ENCODE measurements at regions not wholly inside any gene's neighbourhood (a gene's known extent, or its start where the extent isn't known, plus 50 kb on each side); places are given as distances from the start of the nearest gene placed in this dataset.

DNA sequence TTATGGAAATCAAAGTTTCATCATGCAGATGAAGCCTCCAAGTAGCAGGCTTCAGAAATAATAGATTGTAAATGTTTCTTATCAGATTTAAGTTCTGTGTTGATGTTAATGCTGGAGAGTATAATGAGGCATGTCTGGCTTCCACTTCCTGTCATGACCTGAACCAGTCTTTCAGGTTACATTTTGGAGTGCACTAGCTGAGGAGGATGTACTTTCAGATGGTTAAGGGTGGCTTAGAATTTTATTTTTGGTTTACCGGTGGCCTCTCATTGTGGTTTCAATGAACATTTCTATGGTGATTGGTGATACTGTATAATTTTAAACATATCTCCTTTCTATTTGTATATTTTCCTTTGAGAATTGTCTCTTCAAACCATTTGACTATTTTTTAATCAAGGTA, 890.4 kb downstream of the SH3BGRL start:
- no peak for FAIRE-seq
- H3K9me3 ChIP-seq (replicated peaks; ENCODE audit: control insufficient read depth, insufficient read depth, low read depth, low read length): no peaks in the 10 kb centered on the region

More for the DNA sequence above, 890.4 kb downstream of the SH3BGRL start:
- H4K20me1 ChIP-seq (replicated peaks; ENCODE audit: control insufficient read depth, insufficient read depth, low read length): no peaks in the 10 kb centered on the region
- ATAC-seq (no peak), DNase-seq (ENCODE audit: extremely low read depth in 1 of 4, low spot score in 3 of 4) (no peak)
- no peak overlapping the region for H3K9ac ChIP-seq (ENCODE audit: insufficient read depth in 1 of 2, low read depth in 2 of 2, low read length in 2 of 2)
- no peaks in the 10 kb centered on the region for H3K27me3 ChIP-seq (ENCODE audit: control insufficient read depth in 2 of 2, insufficient read depth in 2 of 2, low read length in 2 of 2)
- TF ChIP-seq SRF (CRISPR knock-in tag; IDR thresholded peaks at IDR 0.05) (no peak), MEF2D (tag; conservative IDR thresholded peaks at IDR 0.05; ENCODE audit: low read depth) (no peak), KDM1A (IDR thresholded peaks at IDR 0.05) (no peak), NEUROD1 (IDR thresholded peaks at IDR 0.05; ENCODE audit: borderline replicate concordance, low read depth, low read length, partially characterized antibody) (no peak), FOXA3 (CRISPR knock-in tag; conservative IDR thresholded peaks at IDR 0.05 in 1 of 2, IDR thresholded peaks at IDR 0.05 in 1 of 2) (no peak), ZNF696 (CRISPR knock-in tag; conservative IDR thresholded peaks at IDR 0.05) (no peak), POLR2AphosphoS5 (IDR thresholded peaks at IDR 0.05; ENCODE audit: control insufficient read depth, insufficient read depth, low read depth, low read length) (no peak), ARID1B (IDR thresholded peaks at IDR 0.05) (no peak), ZNF644 (tag; IDR thresholded peaks at IDR 0.05; ENCODE audit: low read depth) (no peak), ZNF445 (CRISPR knock-in tag; IDR thresholded peaks at IDR 0.05; ENCODE audit: low read depth) (no peak), SRSF1 (IDR thresholded peaks at IDR 0.05; ENCODE audit: low read depth, low read length) (no peak), DPF2 (IDR thresholded peaks at IDR 0.05) (no peak)
- TF ChIP-seq, protein P1, sequence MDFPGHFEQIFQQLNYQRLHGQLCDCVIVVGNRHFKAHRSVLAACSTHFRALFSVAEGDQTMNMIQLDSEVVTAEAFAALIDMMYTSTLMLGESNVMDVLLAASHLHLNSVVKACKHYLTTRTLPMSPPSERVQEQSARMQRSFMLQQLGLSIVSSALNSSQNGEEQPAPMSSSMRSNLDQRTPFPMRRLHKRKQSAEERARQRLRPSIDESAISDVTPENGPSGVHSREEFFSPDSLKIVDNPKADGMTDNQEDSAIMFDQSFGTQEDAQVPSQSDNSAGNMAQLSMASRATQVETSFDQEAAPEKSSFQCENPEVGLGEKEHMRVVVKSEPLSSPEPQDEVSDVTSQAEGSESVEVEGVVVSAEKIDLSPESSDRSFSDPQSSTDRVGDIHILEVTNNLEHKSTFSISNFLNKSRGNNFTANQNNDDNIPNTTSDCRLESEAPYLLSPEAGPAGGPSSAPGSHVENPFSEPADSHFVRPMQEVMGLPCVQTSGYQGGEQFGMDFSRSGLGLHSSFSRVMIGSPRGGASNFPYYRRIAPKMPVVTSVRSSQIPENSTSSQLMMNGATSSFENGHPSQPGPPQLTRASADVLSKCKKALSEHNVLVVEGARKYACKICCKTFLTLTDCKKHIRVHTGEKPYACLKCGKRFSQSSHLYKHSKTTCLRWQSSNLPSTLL (IDR thresholded peaks at IDR 0.05): no peak
- TF ChIP-seq, protein P2, sequence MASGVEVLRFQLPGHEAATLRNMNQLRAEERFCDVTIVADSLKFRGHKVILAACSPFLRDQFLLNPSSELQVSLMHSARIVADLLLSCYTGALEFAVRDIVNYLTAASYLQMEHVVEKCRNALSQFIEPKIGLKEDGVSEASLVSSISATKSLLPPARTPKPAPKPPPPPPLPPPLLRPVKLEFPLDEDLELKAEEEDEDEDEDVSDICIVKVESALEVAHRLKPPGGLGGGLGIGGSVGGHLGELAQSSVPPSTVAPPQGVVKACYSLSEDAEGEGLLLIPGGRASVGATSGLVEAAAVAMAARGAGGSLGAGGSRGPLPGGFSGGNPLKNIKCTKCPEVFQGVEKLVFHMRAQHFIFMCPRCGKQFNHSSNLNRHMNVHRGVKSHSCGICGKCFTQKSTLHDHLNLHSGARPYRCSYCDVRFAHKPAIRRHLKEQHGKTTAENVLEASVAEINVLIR (CRISPR knock-in tag; IDR thresholded peaks at IDR 0.05): no peak
- TF ChIP-seq, protein P3, sequence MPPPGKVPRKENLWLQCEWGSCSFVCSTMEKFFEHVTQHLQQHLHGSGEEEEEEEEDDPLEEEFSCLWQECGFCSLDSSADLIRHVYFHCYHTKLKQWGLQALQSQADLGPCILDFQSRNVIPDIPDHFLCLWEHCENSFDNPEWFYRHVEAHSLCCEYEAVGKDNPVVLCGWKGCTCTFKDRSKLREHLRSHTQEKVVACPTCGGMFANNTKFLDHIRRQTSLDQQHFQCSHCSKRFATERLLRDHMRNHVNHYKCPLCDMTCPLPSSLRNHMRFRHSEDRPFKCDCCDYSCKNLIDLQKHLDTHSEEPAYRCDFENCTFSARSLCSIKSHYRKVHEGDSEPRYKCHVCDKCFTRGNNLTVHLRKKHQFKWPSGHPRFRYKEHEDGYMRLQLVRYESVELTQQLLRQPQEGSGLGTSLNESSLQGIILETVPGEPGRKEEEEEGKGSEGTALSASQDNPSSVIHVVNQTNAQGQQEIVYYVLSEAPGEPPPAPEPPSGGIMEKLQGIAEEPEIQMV (tag; conservative IDR thresholded peaks at IDR 0.05; ENCODE audit: low read depth): no peak
- no peak overlapping the region for H3K4me3 ChIP-seq
- intact Hi-C loops (cut with micrococcal nuclease) (no loop called here), in situ Hi-C loops (cut with MboI) (no loop called here)
- H3K4me1 ChIP-seq (replicated peaks in 1 of 2; ENCODE audit: control insufficient read depth in 2 of 2, insufficient read depth in 2 of 2, low read length in 2 of 2): no peaks in the 10 kb centered on the region
- CTCF ChIA-PET (ENCODE audit: low intra/inter-chr PET ratio): no interaction called here
- WGBS (ENCODE audit: insufficient coverage, low coverage, missing lambda C conversion rate): 0% methylated on average over 1 of the region's 1 CpG
- H3K79me2 ChIP-seq (ENCODE audit: control insufficient read depth, insufficient read depth, low read length): no peaks in the 10 kb centered on the region
- H2AFZ ChIP-seq (ENCODE audit: low read depth, low read length): no peak overlapping the region
- POLR2A ChIA-PET: no interaction called here
- H3K9me1 ChIP-seq (ENCODE audit: control insufficient read depth, insufficient read depth, low read length): no peaks in the 10 kb centered on the region
- no peaks in the 10 kb centered on the region for H3K36me3 ChIP-seq (ENCODE audit: control insufficient read depth, insufficient read depth, low read length)
- H3K27ac ChIP-seq (ENCODE audit: extremely low read depth, low read depth, low read length): no peak overlapping the region
- no peak overlapping the region for H3K4me2 ChIP-seq (ENCODE audit: insufficient read depth, low read length)
- BruUV-seq (replicated peaks): no TSS peak

Data from K562 (cell line).